Esophagus muscularis mucosa (tissue), 4 donors: ENCODE measurements at regions not wholly inside any gene's neighbourhood (a gene's known extent, or its start where the extent isn't known, plus 50 kb on each side); places are given as distances from the start of the nearest gene placed in this dataset.

Experiments
- DNase-seq: peaks from one replicate; pipeline ENCODE4 v3.0.0-alpha.2; 2017; ENCODE audit errors: extremely low spot score
- H3K27ac ChIP-seq, 4 donors: fragments of 200-600 bp; sonication (generic); replicated peaks in 1 of 4; 1 replicate in 3 of 4; 2 replicates in 1 of 4; pipeline ENCODE4 v1.5.1; 2016 to 2019; ENCODE audit warnings: mild to moderate bottlenecking in 1 of 4
- H3K27me3 ChIP-seq, 4 donors: fragments of 200-600 bp; sonication (generic); one replicate each; pipeline versions ENCODE4 v1.5.1 to v1.6.0; 2016 to 2019
- H3K36me3 ChIP-seq, 4 donors: fragments of 200-600 bp; sonication (generic); one replicate each; pipeline ENCODE4 v1.5.1; 2016 to 2019
- H3K4me1 ChIP-seq, 4 donors: fragments of 200-600 bp; sonication (generic); one replicate each; pipeline ENCODE4 v1.5.1; 2016 to 2019
- H3K4me3 ChIP-seq, 4 donors: fragments of 200-600 bp; sonication (generic); 1 replicate in 2 of 4; 2 replicates in 2 of 4; pipeline ENCODE4 v1.5.1; 2016 to 2019; ENCODE audit warnings: mild to moderate bottlenecking in 4 of 4, moderate library complexity in 1 of 4
- H3K9me3 ChIP-seq, 4 donors: fragments of 200-600 bp; sonication (generic); 1 replicate in 3 of 4; 2 replicates in 1 of 4; pipeline ENCODE4 v1.5.1; 2016 to 2019
- EP300 ChIP-seq: sonication (generic); formaldehyde crosslinking; IDR thresholded peaks from one replicate; pipeline ENCODE4 v1.6.1; 2017; ENCODE audit warnings: antibody characterized with exemption
- POLR2A ChIP-seq: fragments of 450-650 bp; IDR thresholded peaks from one replicate; pipeline ENCODE4 v1.6.1; 2017; ENCODE audit warnings: antibody characterized with exemption, moderate library complexity, mild to moderate bottlenecking, low read depth
- POLR2AphosphoS5 ChIP-seq, 2 donors: sonication (generic); formaldehyde crosslinking; IDR thresholded peaks; one replicate each; pipeline ENCODE4 v1.6.1; 2017; ENCODE audit warnings: antibody characterized with exemption in 2 of 2
- WGBS: methylation state at CpG from one replicate; pipeline ENCODE4 v1.1.5; 2018; 5-methylcytosine and 5-hydroxymethylcytosine counted together
- intact Hi-C: fragments of 100-400 bp; cut with DNase I; formaldehyde crosslinking; loops from one replicate; pipeline ENCODE4 v1.15.1; 2023
- TF ChIP-seq, protein P1 (sequence below), 3 experiments: fragments of 200-600 bp in 2 of 3; fragments of 450-650 bp in 1 of 3; sonication (generic) in 2 of 3; IDR thresholded peaks; one replicate each; pipeline ENCODE4 v1.5.1; 2017 to 2019; ENCODE audit warnings: antibody characterized with exemption in 3 of 3, mild to moderate bottlenecking in 2 of 3, moderate library complexity in 1 of 3

DNA sequence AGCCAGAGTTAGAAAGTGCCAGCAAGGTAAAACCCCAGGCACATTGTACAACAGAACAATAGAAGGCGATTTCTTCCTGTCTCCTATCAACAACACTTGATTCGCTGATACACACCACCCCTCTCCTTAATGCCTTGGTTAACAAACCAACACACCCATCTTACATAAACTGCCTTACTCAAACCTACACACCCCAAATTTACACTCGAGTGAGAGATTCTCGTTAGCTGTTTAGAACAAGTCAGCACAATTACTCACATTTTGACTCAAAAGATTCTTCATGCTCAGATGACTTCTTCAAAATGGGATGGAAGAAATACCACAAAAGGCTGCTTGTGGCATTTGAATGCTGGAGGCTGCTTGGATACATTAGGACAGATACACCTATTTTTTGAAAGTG is 80.0 kb upstream of the FOXQ1 start:
- H3K4me1 ChIP-seq = no peaks in the 10 kb centered on the region
- H3K9me3 ChIP-seq = no peaks in the 10 kb centered on the region
- TF ChIP-seq EP300 (no peak), POLR2A (no peak), POLR2AphosphoS5 (IDR thresholded peaks at IDR 0.05) (no peak)
- TF ChIP-seq, protein P1, sequence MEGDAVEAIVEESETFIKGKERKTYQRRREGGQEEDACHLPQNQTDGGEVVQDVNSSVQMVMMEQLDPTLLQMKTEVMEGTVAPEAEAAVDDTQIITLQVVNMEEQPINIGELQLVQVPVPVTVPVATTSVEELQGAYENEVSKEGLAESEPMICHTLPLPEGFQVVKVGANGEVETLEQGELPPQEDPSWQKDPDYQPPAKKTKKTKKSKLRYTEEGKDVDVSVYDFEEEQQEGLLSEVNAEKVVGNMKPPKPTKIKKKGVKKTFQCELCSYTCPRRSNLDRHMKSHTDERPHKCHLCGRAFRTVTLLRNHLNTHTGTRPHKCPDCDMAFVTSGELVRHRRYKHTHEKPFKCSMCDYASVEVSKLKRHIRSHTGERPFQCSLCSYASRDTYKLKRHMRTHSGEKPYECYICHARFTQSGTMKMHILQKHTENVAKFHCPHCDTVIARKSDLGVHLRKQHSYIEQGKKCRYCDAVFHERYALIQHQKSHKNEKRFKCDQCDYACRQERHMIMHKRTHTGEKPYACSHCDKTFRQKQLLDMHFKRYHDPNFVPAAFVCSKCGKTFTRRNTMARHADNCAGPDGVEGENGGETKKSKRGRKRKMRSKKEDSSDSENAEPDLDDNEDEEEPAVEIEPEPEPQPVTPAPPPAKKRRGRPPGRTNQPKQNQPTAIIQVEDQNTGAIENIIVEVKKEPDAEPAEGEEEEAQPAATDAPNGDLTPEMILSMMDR (IDR thresholded peaks at IDR 0.05) = no peak
- 72% methylated on average over 4 of the region's 4 CpGs for WGBS
- H3K4me3 ChIP-seq = no peak overlapping the region
- no peak for DNase-seq
- no peaks in the 10 kb centered on the region for H3K36me3 ChIP-seq
- H3K27ac ChIP-seq = no peak overlapping the region
- no peaks in the 10 kb centered on the region for H3K27me3 ChIP-seq
- intact Hi-C loops = no loop called here

DNA sequence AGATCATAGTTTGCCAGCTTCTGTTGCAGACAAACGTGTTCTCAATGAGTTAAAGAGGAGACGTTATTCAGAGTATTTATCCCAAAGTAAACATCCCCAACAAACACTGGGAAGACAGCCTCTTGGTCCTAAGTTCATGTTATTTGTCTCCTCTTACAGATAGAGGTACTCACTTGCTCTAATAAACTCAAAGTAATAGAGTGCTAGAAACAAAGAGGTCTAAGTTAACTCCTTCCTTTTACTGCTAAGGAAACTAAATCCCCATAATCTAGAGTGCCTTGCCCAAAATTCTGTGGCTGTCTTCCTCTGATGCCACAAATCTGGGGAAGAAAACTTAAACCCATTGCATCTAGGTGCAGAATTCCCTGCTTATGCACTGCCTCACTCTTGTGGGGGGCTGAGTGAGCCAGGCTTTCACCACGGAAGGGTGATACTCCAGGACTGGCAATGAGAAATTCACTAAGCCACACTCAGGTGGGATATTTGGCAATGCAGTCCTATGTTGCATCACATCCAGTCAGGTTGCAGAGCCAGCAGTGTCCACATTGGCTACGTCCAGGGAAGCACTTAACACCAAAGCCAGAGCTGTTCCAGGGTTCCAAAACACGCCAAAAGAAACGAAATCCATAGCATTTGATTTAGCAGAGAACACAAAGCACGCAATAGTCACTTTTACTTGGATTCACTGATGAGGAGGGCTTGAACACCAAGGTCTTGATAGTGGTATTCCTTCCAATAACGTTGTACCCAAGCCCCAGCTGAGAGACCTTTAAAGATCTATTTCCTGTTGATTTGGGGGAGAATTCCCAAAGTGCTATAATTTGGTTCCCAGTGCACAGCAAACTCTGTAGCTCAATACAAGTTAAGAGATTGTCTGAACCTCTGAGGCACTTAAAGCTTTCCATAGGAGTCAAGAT is 81.0 kb upstream of the FOXQ1 start:
- H3K27ac ChIP-seq = no peak overlapping the region
- intact Hi-C loops = no loop called here
- H3K4me1 ChIP-seq = no peaks in the 10 kb centered on the region
- no peaks in the 10 kb centered on the region for H3K27me3 ChIP-seq
- DNase-seq = no peak
- TF ChIP-seq POLR2AphosphoS5 (IDR thresholded peaks at IDR 0.05) (no peak), EP300 (no peak), POLR2A (no peak)
- TF ChIP-seq, protein P1 (IDR thresholded peaks at IDR 0.05) = no peak
- 62% methylated on average over 6 of the region's 8 CpGs for WGBS
- H3K4me3 ChIP-seq = no peak overlapping the region
- no peaks in the 10 kb centered on the region for H3K36me3 ChIP-seq
- no peaks in the 10 kb centered on the region for H3K9me3 ChIP-seq

DNA sequence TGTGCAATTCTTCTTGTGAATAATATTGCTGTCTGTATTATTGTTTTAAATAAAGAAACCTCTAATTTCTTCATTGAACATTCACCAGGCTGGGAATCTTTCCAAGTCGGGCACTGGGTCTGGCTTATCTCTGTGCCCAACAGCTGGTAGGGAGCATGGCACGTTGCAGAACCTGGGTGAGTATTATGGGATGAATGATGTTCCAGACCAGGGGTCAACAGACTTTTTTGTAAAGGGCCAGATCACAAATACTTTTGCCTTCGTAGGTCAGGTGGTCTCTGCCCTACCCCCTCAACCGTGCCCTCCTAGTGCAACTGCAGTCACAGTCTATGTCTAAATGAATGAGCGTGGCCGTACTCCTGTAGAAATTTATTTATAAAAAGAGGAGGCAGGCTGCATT is 81.6 kb upstream of the FOXQ1 start:
- Histone ChIP-seq H3K4me1 (no peaks in the 10 kb centered on the region), H3K9me3 (no peaks in the 10 kb centered on the region), H3K27ac (no peak overlapping the region), H3K4me3 (no peak overlapping the region), H3K27me3 (no peaks in the 10 kb centered on the region), H3K36me3 (no peaks in the 10 kb centered on the region)
- DNase-seq = no peak
- WGBS = 80% methylated on average over 6 of the region's 6 CpGs
- no peak for TF ChIP-seq POLR2AphosphoS5 (IDR thresholded peaks at IDR 0.05)
- TF ChIP-seq, protein P1 (IDR thresholded peaks at IDR 0.05) = no peak
- no peak for TF ChIP-seq POLR2A
- TF ChIP-seq EP300 = no peak
- intact Hi-C loops = no loop called here

DNA sequence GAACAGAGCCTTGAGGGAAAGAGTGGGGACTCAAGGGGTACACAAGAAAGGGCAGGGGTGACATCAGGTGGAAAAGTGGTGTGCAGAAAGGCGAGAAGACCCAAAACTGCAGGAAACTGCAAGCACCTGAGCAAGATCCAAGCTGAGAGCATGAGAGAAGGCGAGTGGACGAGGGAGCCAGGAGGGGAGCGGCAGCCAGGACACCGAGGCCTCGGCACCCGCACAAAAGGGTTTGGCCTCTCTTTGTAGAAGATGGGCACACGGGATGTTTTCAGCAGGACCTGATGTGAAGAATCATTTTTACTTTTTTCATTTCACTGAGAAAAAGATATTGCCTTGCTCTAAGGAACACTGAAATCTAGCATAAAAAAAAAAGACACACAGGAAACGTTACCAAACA is 82.1 kb upstream of the FOXQ1 start:
- H3K36me3 ChIP-seq = no peaks in the 10 kb centered on the region
- no peaks in the 10 kb centered on the region for H3K9me3 ChIP-seq
- no peak overlapping the region for H3K4me3 ChIP-seq
- no peaks in the 10 kb centered on the region for H3K4me1 ChIP-seq
- H3K27ac ChIP-seq = no peak overlapping the region
- TF ChIP-seq, protein P1 (IDR thresholded peaks at IDR 0.05) = no peak
- no peak for TF ChIP-seq EP300
- TF ChIP-seq POLR2AphosphoS5 (IDR thresholded peaks at IDR 0.05) = no peak
- TF ChIP-seq POLR2A = no peak
- 91% methylated on average over 9 of the region's 9 CpGs for WGBS
- no peaks in the 10 kb centered on the region for H3K27me3 ChIP-seq
- DNase-seq = no peak
- intact Hi-C loops = no loop called here

DNA sequence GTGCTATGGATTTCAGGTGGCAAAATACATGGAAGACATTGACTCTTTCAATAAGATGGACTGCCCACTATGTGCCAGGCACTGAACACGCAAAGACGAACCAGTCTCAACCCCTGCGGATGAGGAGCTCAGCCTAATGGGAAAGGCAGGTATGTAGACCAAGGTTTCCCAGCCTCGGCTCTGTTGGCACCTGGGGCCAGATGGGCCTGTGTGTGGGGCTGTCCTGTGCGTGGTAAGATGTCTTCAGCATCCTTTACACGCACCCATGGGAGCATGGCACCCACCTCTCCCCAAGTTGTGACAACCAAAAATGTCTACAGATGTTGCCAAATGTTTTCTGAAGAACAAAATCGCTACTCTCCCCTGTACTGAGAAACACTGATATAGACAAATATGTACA is 82.6 kb upstream of the FOXQ1 start:
- Histone ChIP-seq H3K27ac (no peak overlapping the region), H3K4me1 (no peaks in the 10 kb centered on the region), H3K9me3 (no peaks in the 10 kb centered on the region), H3K27me3 (no peaks in the 10 kb centered on the region), H3K4me3 (no peak overlapping the region), H3K36me3 (no peaks in the 10 kb centered on the region)
- intact Hi-C loops = no loop called here
- TF ChIP-seq, protein P1 (IDR thresholded peaks at IDR 0.05) = no peak
- no peak for TF ChIP-seq POLR2A
- TF ChIP-seq EP300 = no peak
- TF ChIP-seq POLR2AphosphoS5 (IDR thresholded peaks at IDR 0.05) = no peak
- DNase-seq = no peak
- 82% methylated on average over 7 of the region's 7 CpGs for WGBS
